Astrocyte (in vitro differentiated cells and primary cell): ENCODE measurements at regions not wholly inside any gene's neighbourhood (a gene's known extent, or its start where the extent isn't known, plus 50 kb on each side); places are given as distances from the start of the nearest gene placed in this dataset.

Source experiments
- CTCF ChIP-seq: IDR thresholded peaks from 2 replicates; pipeline ENCODE4 v1.5.1; 2011; ENCODE audit warnings: low read depth, mild to moderate bottlenecking, inconsistent platforms, low read length, moderate library complexity; ENCODE audit not compliant: insufficient read depth
- EZH2 ChIP-seq: IDR thresholded peaks from 2 replicates; pipeline ENCODE4 v1.6.1; 2012; ENCODE audit warnings: mild to moderate bottlenecking, low read length, inconsistent platforms; ENCODE audit not compliant: insufficient read depth

- TF ChIP-seq CTCF (no peak), EZH2 (no peak)
Observed at GRCh38 chr6:33964387-33964786, 160.6 kb upstream of the MLN start.
